ENCODE measurements at regions not wholly inside any gene's neighbourhood (a gene's known extent, or its start where the extent isn't known, plus 50 kb on each side); places are given as distances from the start of the nearest gene placed in this dataset.
"Not testable (repeated sequence)": the region's sequence is repeated elsewhere in the genome, so short reads cannot be mapped to it uniquely, and the experiment has no call there.

GRCh38 chr7:17434841-17435692, 136.6 kb downstream of the AHR start:
- Histone ChIP-seq H3K4me1 (ENCODE audit: insufficient read depth, low read length, poor library complexity, severe bottlenecking) (no peaks in the 10 kb centered on the region), H3K9me3 (ENCODE audit: insufficient read depth, low read depth, low read length) (no peaks in the 10 kb centered on the region), H2AFZ (ENCODE audit: low read length) (no peak overlapping the region), H3K9me2 (replicated peaks; ENCODE audit: low read depth, low read length) (no peaks in the 10 kb centered on the region), H3K4me3 (ENCODE audit: low read length, poor library complexity, severe bottlenecking) (no peak overlapping the region), H3K4me2 (ENCODE audit: low read depth, low read length, poor library complexity, severe bottlenecking) (no peak overlapping the region), H3K9ac (ENCODE audit: low read depth, low read length, poor library complexity, severe bottlenecking) (no peak overlapping the region), H3K27me3 (ENCODE audit: insufficient read depth, low read length, poor library complexity, severe bottlenecking) (no peaks in the 10 kb centered on the region), H3K79me2 (ENCODE audit: insufficient read depth, low read length) (no peaks in the 10 kb centered on the region), H3K36me3 (ENCODE audit: insufficient read depth, low read length) (no peaks in the 10 kb centered on the region), H3F3A (ENCODE audit: low read depth) (no peaks in the 10 kb centered on the region), H4K20me1 (ENCODE audit: insufficient read depth, low read length, poor library complexity, severe bottlenecking) (no peaks in the 10 kb centered on the region)
- TF ChIP-seq EZH2phosphoT487 (IDR thresholded peaks at IDR 0.05; ENCODE audit: borderline replicate concordance) (no peak), CTCF (conservative IDR thresholded peaks at IDR 0.05; ENCODE audit: low read length) (no peak)

- Histone ChIP-seq H3K4me1 (ENCODE audit: insufficient read depth, low read length, poor library complexity, severe bottlenecking) (no peaks in the 10 kb centered on the region), H3K4me2 (ENCODE audit: low read depth, low read length, poor library complexity, severe bottlenecking) (no peak overlapping the region), H3K9me3 (ENCODE audit: insufficient read depth, low read depth, low read length) (0 out of 2 replicates have a peak, but pooled peaks cover 5% of the 10 kb centered on the region), H3K36me3 (ENCODE audit: insufficient read depth, low read length) (no peaks in the 10 kb centered on the region), H3F3A (ENCODE audit: low read depth) (no peaks in the 10 kb centered on the region), H3K9me2 (replicated peaks; ENCODE audit: low read depth, low read length) (no peaks in the 10 kb centered on the region), H3K9ac (ENCODE audit: low read depth, low read length, poor library complexity, severe bottlenecking) (no peak overlapping the region), H3K4me3 (ENCODE audit: low read length, poor library complexity, severe bottlenecking) (no peak overlapping the region), H3K27me3 (ENCODE audit: insufficient read depth, low read length, poor library complexity, severe bottlenecking) (no peaks in the 10 kb centered on the region), H4K20me1 (ENCODE audit: insufficient read depth, low read length, poor library complexity, severe bottlenecking) (no peaks in the 10 kb centered on the region), H3K79me2 (ENCODE audit: insufficient read depth, low read length) (no peaks in the 10 kb centered on the region), H2AFZ (ENCODE audit: low read length) (no peak overlapping the region)
- TF ChIP-seq CTCF (conservative IDR thresholded peaks at IDR 0.05; ENCODE audit: low read length) (no peak), EZH2phosphoT487 (IDR thresholded peaks at IDR 0.05; ENCODE audit: borderline replicate concordance) (no peak)
Observed at GRCh38 chr7:17436126-17436525, 137.7 kb downstream of the AHR start.

GRCh38 chr7:17437586-17437985, 139.1 kb downstream of the AHR start:
- H3K9me3 ChIP-seq (ENCODE audit: insufficient read depth, low read depth, low read length), result 0 out of 2 replicates have a peak, but pooled peaks cover 5% of the 10 kb centered on the region
- H3K4me1 ChIP-seq (ENCODE audit: insufficient read depth, low read length, poor library complexity, severe bottlenecking), result no peaks in the 10 kb centered on the region
- no peaks in the 10 kb centered on the region for H3K79me2 ChIP-seq (ENCODE audit: insufficient read depth, low read length)
- TF ChIP-seq CTCF (conservative IDR thresholded peaks at IDR 0.05; ENCODE audit: low read length), result no peak
- TF ChIP-seq EZH2phosphoT487 (IDR thresholded peaks at IDR 0.05; ENCODE audit: borderline replicate concordance), result no peak
- H3K4me3 ChIP-seq (ENCODE audit: low read length, poor library complexity, severe bottlenecking), result no peak overlapping the region
- no peaks in the 10 kb centered on the region for H4K20me1 ChIP-seq (ENCODE audit: insufficient read depth, low read length, poor library complexity, severe bottlenecking)
- no peaks in the 10 kb centered on the region for H3F3A ChIP-seq (ENCODE audit: low read depth)
- no peaks in the 10 kb centered on the region for H3K9me2 ChIP-seq (replicated peaks; ENCODE audit: low read depth, low read length)
- H3K27me3 ChIP-seq (ENCODE audit: insufficient read depth, low read length, poor library complexity, severe bottlenecking), result no peaks in the 10 kb centered on the region
- no peak overlapping the region for H3K4me2 ChIP-seq (ENCODE audit: low read depth, low read length, poor library complexity, severe bottlenecking)
- H3K36me3 ChIP-seq (ENCODE audit: insufficient read depth, low read length), result no peaks in the 10 kb centered on the region
- no peak overlapping the region for H3K9ac ChIP-seq (ENCODE audit: low read depth, low read length, poor library complexity, severe bottlenecking)
- H2AFZ ChIP-seq (ENCODE audit: low read length), result no peak overlapping the region

- H3K4me2 ChIP-seq (ENCODE audit: low read depth, low read length, poor library complexity, severe bottlenecking); H2AFZ ChIP-seq (ENCODE audit: low read length); H3F3A ChIP-seq (ENCODE audit: low read depth); H3K4me1 ChIP-seq (ENCODE audit: insufficient read depth, low read length, poor library complexity, severe bottlenecking); H3K9me2 ChIP-seq (replicated peaks; ENCODE audit: low read depth, low read length); H4K20me1 ChIP-seq (ENCODE audit: insufficient read depth, low read length, poor library complexity, severe bottlenecking); H3K79me2 ChIP-seq (ENCODE audit: insufficient read depth, low read length); H3K27me3 ChIP-seq (ENCODE audit: insufficient read depth, low read length, poor library complexity, severe bottlenecking); H3K9me3 ChIP-seq (ENCODE audit: insufficient read depth, low read depth, low read length); H3K4me3 ChIP-seq (ENCODE audit: low read length, poor library complexity, severe bottlenecking); H3K9ac ChIP-seq (ENCODE audit: low read depth, low read length, poor library complexity, severe bottlenecking); H3K36me3 ChIP-seq (ENCODE audit: insufficient read depth, low read length): not testable (repeated sequence)
Observed at GRCh38 chr7:17440025-17440784, 141.8 kb downstream of the AHR start.

All from Loucy (cell line).